Stimulated activated naive CD4-positive, alpha-beta T cell (primary cell): ENCODE measurements at regions not wholly inside any gene's neighbourhood (a gene's known extent, or its start where the extent isn't known, plus 50 kb on each side); places are given as distances from the start of the nearest gene placed in this dataset.
"Not testable (repeated sequence)": the region's sequence is repeated elsewhere in the genome, so short reads cannot be mapped to it uniquely, and the experiment has no call there.

Source experiments
- DNase-seq, 6 experiments: peaks; one replicate each; lab custom pipeline; 2025; lab: John Stamatoyannopoulos, UW

- DNase-seq, result no peak
These were observed 607.3 kb downstream of the ANKRD50 start for GRCh38 chr4:124105212-124105611.

DNA sequence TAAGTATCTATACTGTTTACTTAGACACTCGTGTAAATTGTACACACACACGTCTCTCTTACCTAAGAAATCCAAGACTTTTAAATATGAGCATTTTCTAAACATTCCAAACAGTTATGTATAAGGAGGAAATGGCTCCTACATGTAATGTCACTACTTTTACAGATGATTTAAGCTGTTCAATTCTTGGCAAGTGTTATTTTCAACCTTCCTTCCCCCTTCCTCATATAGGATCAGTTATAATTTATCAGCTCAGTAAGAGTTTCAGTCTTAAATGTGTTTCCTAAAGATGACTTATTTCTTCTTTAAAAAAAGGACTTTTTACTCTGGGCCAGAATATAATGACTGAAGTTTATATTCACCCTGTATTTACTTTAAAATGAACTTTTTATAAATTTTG, 601.1 kb downstream of the ANKRD50 start:
- DNase-seq, result no peak

GRCh38 chr4:124111922-124112321, 600.6 kb downstream of the ANKRD50 start:
- no peak for DNase-seq

DNA sequence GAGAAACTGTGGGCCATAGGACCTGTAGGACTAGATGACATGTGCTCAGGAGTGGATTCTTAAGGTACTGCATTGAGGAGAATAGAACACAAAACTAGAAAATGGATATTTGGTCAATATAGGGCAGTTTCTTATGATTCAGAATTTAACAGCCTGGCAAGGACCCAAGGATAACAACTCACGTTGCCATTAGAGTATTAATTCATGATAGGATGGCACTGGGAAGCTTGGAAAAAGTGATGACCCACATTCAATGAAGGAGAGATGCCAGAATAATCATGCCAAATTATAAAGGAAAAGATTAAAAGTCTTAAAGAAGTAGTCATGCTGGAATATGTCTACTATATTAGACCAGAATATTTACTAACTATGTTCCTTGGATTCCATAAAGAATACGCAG, 594.5 kb downstream of the ANKRD50 start:
- no peak for DNase-seq

DNA sequence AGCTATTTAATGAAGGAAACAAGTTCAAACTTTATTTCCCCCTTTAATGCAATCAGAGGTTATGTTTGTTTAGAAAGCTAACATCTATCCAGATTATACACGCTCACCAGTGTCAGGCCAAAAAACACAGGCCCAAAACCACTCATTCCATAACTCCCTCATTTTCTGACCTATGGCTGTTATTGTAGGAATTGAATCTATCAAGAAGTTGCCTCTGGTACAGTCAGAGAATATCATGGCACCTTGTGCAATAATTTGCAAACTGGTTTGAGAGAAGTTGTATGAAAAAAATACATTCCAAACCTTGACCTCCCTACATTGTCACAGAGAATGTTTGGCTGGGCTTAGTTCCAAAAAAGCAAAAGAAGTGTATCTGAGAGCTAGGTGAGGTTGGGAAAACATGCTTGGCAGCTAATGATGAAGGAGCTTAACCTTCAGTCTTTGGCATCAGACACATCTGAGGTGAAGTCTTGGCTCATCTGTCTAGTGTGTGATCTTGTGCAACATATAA, 591.0 kb downstream of the ANKRD50 start:
- DNase-seq, result no peak

DNA sequence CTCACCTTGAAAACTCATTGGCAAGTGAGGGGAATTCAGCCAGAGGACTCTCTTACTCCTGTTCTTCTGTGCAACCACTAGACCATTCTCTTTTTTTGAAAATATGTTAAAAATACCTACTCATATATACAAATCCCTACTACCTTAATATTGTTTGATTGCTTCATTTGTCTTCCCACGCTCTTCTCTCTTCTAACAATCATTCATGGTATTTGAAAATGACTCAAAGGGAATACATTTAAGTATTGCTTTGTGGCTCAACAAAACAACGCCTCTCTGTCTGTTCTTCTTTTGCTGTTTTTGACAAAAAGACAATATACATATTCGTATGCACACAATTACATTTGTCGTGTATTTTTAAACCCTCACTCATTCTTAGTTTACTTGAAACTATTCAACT, 589.4 kb downstream of the ANKRD50 start:
- no peak for DNase-seq

DNA sequence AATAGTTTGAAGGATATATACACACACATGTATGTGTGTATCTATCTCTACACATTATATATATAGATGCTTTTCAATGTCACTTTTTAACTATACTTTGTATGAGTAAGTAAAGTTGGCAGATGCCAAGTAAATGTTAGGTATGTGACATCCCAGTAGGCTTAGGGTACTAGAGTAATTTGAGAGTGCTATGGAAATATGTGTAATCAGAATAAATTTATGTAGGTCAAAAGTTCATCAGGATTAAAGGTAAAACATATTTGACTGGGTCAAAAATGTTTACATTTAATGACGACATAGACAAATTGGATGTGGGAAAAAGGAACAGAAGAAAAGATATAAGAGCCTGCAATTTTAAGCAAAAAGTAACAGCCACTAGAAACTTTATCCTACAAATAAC, 588.8 kb downstream of the ANKRD50 start:
- no peak for DNase-seq

GRCh38 chr4:124131324-124131723, 581.2 kb downstream of the ANKRD50 start:
- not testable (repeated sequence) for DNase-seq

GRCh38 chr4:124132161-124132560, 580.4 kb downstream of the ANKRD50 start:
- DNase-seq, result no peak

GRCh38 chr4:124133753-124134152, 578.8 kb downstream of the ANKRD50 start:
- no peak for DNase-seq

- DNase-seq, result no peak
These were observed 577.1 kb downstream of the ANKRD50 start for GRCh38 chr4:124135409-124135813.

DNA sequence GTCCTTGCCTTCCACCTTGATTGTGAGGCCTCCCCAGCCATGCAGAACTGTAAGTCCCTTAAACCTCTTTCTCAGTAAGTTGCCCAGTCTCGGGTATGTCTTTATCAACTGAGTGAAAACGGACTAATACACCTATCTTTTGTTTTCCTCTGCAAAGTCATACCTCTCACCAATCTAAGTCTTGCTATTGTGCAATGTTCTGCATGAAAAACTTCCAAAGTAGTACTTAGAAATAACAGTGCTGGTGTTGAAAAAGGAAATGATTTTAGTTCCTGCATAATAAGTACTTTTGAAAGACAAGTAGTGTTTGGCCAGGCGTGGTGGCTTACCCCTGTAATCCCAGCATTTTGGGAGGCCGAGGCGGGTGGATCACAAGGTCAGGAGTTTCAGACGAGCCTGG, 573.5 kb downstream of the ANKRD50 start:
- no peak for DNase-seq

GRCh38 chr4:124143632-124144031, 568.9 kb downstream of the ANKRD50 start:
- no peak for DNase-seq

DNA sequence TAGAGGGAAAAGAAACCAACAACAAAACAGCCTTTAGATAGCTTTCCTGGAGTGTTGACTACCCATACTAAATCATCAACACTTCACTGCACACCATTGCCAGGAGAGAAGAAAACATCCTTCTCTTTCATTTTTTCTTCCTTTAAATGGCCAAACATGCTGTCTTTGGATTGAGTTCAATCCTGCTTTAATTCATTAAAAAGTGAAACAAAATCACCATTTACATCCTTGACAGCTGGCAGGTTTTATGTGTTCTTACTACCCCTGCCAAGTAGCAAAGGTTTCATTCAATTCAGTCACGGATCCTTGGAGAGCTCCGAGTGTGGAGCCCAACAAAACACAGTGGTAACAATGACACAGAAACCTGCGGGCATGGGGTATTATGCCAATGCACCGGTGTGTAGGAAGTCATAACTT, 568.3 kb downstream of the ANKRD50 start:
- no peak for DNase-seq

DNA sequence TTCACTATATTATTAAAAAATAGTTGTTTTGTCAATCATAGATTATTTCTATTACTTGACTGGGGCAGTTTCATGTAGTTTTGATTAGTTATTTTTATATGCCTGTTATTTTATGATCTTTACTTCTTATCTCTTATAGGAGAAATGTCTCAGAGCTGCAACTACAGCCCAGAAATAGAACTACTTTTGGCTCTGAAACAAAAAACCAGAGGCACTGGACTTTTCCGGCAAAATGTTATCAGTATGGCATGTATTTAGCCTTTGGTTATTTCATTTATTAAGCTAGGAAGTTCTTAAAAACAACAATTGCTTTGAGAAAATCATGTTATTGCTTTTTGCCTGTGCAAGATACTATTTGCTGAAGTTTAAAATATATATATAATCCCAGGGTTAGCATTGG, 566.5 kb downstream of the ANKRD50 start:
- no peak for DNase-seq

- no peak for DNase-seq
These were observed 561.5 kb downstream of the ANKRD50 start for GRCh38 chr4:124151031-124151430.

- no peak for DNase-seq
These were observed 560.4 kb downstream of the ANKRD50 start for GRCh38 chr4:124152132-124152531.

DNA sequence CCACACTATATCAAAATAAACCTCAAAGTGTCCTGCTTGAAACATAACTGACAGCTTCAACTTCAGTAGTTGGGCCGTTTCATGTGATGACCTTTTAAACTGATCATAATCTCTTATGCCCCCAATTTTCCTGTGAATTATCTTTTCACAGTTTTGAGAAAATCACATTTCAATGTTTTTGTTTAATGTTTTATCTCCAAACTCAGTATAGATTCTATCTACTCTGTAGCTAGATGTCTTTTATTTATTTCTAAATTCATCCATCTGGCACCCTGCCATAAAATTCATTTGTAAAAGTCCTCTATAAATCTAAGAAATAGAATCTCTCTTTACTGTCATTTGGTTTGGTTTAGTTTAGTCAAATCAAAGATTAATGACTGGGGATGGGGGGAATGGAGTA, 557.3 kb downstream of the ANKRD50 start:
- no peak for DNase-seq

DNA sequence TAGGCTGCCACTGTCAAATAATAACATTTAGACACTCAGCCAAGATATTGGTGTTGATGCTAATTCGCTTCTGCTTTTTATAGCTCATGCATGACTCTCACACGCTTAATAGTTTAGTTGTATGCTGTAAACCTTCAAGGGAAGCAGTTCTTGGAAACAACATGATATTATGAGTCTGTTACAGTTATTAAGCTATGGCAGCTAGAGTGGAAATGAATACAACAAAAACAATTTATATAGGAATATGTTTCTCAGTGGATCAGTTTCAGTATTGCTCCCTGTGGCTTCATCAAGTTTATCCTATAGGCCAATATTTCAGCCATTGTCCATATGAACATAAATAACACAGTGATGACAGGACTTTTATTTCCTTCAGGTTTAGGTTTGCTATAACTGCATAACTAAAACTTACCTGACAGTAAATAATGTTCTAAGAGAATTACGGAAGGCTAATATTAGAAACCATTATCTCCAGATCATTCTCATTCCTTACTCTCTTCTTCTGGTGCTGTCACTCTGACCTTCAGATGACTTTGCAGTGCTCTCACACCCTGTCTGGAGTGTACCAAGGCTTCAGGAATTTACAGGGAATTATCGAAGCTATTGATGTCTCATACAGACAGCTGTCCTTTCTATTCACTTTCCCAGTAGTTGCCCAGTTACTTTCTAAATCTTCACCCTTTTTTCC, 555.0 kb downstream of the ANKRD50 start:
- no peak for DNase-seq

DNA sequence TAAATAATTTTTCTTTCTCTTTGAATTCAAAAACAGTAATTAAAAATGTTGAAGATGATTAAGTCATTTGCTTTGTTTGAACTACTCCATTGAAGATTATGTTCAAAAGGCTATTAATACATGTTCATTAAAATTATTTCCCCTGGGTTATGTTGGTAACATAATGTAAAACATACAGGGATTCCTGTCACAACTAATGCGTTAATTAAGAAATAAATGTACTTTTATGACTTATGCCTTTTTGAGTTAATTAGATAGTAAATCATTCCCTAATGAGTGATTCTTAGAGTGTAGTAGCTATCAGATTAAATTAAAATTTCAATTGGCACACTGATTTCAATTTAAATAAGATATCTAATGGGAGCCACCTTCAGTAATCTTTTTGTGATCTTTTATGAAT, 549.1 kb downstream of the ANKRD50 start:
- DNase-seq, result no peak

GRCh38 chr4:124167602-124168001, 544.9 kb downstream of the ANKRD50 start:
- no peak for DNase-seq

DNA sequence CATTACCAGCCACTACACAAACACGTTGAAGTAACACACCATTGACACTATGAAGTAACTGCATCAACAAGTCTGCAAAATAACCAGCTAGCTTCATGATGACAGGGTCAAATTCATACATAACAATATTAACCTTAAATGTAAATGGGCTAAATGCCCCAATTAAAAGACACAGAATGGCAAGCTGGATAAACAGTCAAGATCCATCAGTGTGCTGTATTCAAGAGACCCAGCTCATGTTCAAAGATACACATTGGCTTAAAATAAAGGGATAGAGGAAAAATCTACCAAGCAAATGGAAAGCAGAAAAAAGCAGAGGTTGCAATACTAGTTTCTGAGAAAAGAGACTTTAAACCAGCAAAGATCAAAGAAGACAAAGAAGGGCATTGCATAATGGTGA, 543.0 kb downstream of the ANKRD50 start:
- not testable (repeated sequence) for DNase-seq

- no peak for DNase-seq
These were observed 538.6 kb downstream of the ANKRD50 start for GRCh38 chr4:124173912-124174311.
